Calu3 (cell line): ENCODE measurements at regions not wholly inside any gene's neighbourhood (a gene's known extent, or its start where the extent isn't known, plus 50 kb on each side); places are given as distances from the start of the nearest gene placed in this dataset.
A peak's percentile ranks its signal among the peaks of the same experiment; 100 is the strongest.

Source experiments
- BruUV-seq: library from RNA; stranded (reverse); fragments of 400-500 nt; replicated peaks from 2 replicates; lab custom pipeline; 2021; lab: Mats Ljungman, UMichigan
- CTCF ChIA-PET: fragments of 300-600 bp; sonication (Branson Sonifier 250); formaldehyde crosslinking; loops from one replicate; lab custom pipeline; 2022; ENCODE audit warnings: antibody characterized with exemption; lab: Charles Lee
- DNase-seq: peaks from one replicate; pipeline ENCODE4 v3.0.0; 2022
- H3K27ac Mint-ChIP-seq: one replicate; pipeline ENCODE4 v1.8.0; 2022; ENCODE audit warnings: mixed read lengths; ENCODE audit not compliant: unreplicated experiment
- H3K27me3 Mint-ChIP-seq: one replicate; pipeline ENCODE4 v1.8.0; 2022; ENCODE audit warnings: mixed read lengths; ENCODE audit not compliant: unreplicated experiment
- H3K36me3 Mint-ChIP-seq: one replicate; pipeline ENCODE4 v1.8.0; 2022; ENCODE audit warnings: mild to moderate bottlenecking, moderate library complexity, mixed read lengths; ENCODE audit not compliant: insufficient read depth, unreplicated experiment
- H3K4me1 Mint-ChIP-seq: one replicate; pipeline ENCODE4 v1.8.0; 2022; ENCODE audit warnings: mild to moderate bottlenecking, low read depth, mixed read lengths; ENCODE audit not compliant: unreplicated experiment
- H3K4me3 Mint-ChIP-seq: one replicate; pipeline ENCODE4 v1.8.0; 2022; ENCODE audit warnings: mild to moderate bottlenecking, low read depth, moderate library complexity, mixed read lengths; ENCODE audit not compliant: unreplicated experiment
- H3K9me3 Mint-ChIP-seq: one replicate; pipeline ENCODE4 v1.8.0; 2022; ENCODE audit warnings: low read depth, mixed read lengths; ENCODE audit not compliant: unreplicated experiment
- CTCF ChIP-seq: fragments of 200-600 bp; IDR thresholded peaks from one replicate; pipeline ENCODE4 v1.8.0; 2022; ENCODE audit warnings: antibody characterized with exemption; ENCODE audit not compliant: unreplicated experiment
- intact Hi-C: fragments of 100-400 bp; cut with micrococcal nuclease; formaldehyde crosslinking; loops from one replicate; pipeline ENCODE4 v1.10.0; 2022; ENCODE audit not compliant: unreplicated experiment

DNA sequence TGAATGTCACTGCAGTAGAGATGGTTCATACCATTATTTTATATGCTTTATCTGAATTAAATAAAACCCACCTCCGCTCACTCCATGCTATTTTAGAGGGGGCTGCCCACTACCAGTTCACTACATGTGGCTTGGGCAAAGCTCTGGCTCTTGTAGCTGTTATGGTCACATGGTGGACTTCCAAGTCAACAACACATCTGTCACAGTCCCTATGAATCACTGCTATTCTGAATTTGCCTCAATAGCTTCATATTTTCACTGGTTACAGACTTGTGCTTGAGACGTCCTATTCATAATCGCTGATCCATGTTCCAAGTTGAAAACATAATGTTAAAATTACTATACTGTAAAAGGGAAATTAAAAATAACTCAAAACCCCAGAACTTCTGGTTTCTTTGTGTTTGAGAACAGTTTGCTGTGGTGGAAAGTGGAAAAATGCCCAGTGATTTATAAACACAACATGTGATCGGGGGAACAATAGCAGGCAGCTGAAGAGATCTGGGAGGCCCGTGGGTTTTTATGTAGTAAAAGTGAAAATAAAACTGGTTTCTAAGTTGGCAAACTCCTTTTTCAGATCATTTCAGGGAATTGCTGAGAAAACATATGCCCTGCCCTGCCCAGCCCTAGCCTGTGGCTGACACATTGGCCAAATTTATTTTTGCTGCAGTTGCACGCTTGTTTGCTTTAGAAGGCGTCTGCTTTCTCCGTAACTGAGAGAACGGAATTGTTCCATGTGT lies 128.8 kb upstream of the PRR23C start:
- DNase-seq, result peak; percentile 19
- H3K27ac Mint-ChIP-seq, result no peak overlapping the region
- no peak for TF ChIP-seq CTCF
- CTCF ChIA-PET, result interaction anchor here (0.6 kb wide), 1 partner anchor 157 kb away, joined by 3 read pairs; no protein-coding TSS in a partner anchor
- no peaks in the 10 kb centered on the region for H3K36me3 Mint-ChIP-seq
- H3K4me3 Mint-ChIP-seq, result no peak overlapping the region
- H3K9me3 Mint-ChIP-seq, result peaks cover 7% of the 10 kb centered on the region
- BruUV-seq, result no TSS peak
- intact Hi-C loops, result no loop called here
- peaks cover 32% of the 10 kb centered on the region for H3K27me3 Mint-ChIP-seq
- no peaks in the 10 kb centered on the region for H3K4me1 Mint-ChIP-seq

GRCh38 chr3:139180489-139180888 lies 135.8 kb upstream of the PRR23C start:
- intact Hi-C loops, result no loop called here
- CTCF ChIA-PET, result interaction anchor here (0.6 to 0.8 kb wide), 4 partner anchors 15 to 909 kb away, joined by 3 to 5 read pairs (median 3); partner anchors contain the start of gene FOXL2
- BruUV-seq, result no TSS peak
- H3K27me3 Mint-ChIP-seq, result no peaks in the 10 kb centered on the region
- H3K4me1 Mint-ChIP-seq, result no peaks in the 10 kb centered on the region
- DNase-seq, result no peak
- H3K27ac Mint-ChIP-seq, result no peak overlapping the region
- no peak overlapping the region for H3K4me3 Mint-ChIP-seq
- H3K9me3 Mint-ChIP-seq, result no peaks in the 10 kb centered on the region
- H3K36me3 Mint-ChIP-seq, result no peaks in the 10 kb centered on the region
- TF ChIP-seq CTCF, result no peak

- H3K4me3 Mint-ChIP-seq, result no peak overlapping the region
- no peaks in the 10 kb centered on the region for H3K9me3 Mint-ChIP-seq
- intact Hi-C loops, result no loop called here
- no peak overlapping the region for H3K27ac Mint-ChIP-seq
- no peaks in the 10 kb centered on the region for H3K27me3 Mint-ChIP-seq
- H3K36me3 Mint-ChIP-seq, result no peaks in the 10 kb centered on the region
- no TSS peak for BruUV-seq
- TF ChIP-seq CTCF, result no peak
- no peaks in the 10 kb centered on the region for H3K4me1 Mint-ChIP-seq
- DNase-seq, result no peak
- CTCF ChIA-PET, result interaction anchor here (0.9 kb wide), 1 partner anchor 70 kb away, joined by 3 read pairs; no protein-coding TSS in a partner anchor
These were observed 137.5 kb upstream of the PRR23C start for GRCh38 chr3:139182143-139182542.

DNA sequence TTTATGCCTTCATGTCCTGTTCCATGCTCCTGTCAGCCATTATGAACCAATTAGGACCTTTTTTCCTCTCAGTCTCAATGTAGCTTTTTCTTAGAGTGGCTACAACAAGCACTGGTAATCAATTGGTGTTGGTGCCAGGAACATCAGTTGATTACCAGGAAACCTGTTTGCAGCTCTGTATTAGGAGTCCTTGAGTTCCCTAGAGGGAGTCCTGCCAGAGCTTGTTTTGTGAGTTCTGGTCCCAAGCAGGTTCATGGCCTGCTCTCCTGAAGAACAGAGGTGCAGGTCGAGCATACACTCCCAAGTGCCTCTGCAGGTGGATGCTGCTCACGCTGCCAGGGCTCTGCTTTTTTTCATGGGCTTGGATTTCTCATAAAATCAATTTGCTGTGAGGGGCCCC lies 137.9 kb upstream of the PRR23C start:
- BruUV-seq, result no TSS peak

More for the DNA sequence above, 137.9 kb upstream of the PRR23C start:
- Mint-ChIP-seq H3K4me1 (no peaks in the 10 kb centered on the region), H3K27ac (no peak overlapping the region), H3K27me3 (no peaks in the 10 kb centered on the region), H3K9me3 (no peaks in the 10 kb centered on the region), H3K36me3 (no peaks in the 10 kb centered on the region), H3K4me3 (no peak overlapping the region)
- intact Hi-C loops, result no loop called here
- DNase-seq, result no peak
- CTCF ChIA-PET, result interaction anchor here (0.9 kb wide), 1 partner anchor 71 kb away, joined by 3 read pairs; no protein-coding TSS in a partner anchor
- TF ChIP-seq CTCF, result no peak
